Sciatic nerve (tissue), 2 donors: ENCODE measurements at regions not wholly inside any gene's neighbourhood (a gene's known extent, or its start where the extent isn't known, plus 50 kb on each side); places are given as distances from the start of the nearest gene placed in this dataset.
"Not testable (repeated sequence)": the region's sequence is repeated elsewhere in the genome, so short reads cannot be mapped to it uniquely, and the experiment has no call there.

Source experiments
- ATAC-seq: fragments of 200-7000 bp; cut with Tn5 transposase; one replicate; pipeline ENCODE4 v1.9.1; 2020; ENCODE audit warnings: mild to moderate bottlenecking, moderate library complexity
- DNase-seq: peaks from one replicate; pipeline ENCODE4 v3.0.0-alpha.2; 2020; ENCODE audit warnings: low spot score
- intact Hi-C: fragments of 100-400 bp; cut with DNase I; formaldehyde crosslinking; loops from one replicate; pipeline ENCODE4 v1.14.2; 2022
- donor health status: DM: no; HTN: no; CAD: no.
- donor health status: DM: no; HTN: no; CAD: no.

DNA sequence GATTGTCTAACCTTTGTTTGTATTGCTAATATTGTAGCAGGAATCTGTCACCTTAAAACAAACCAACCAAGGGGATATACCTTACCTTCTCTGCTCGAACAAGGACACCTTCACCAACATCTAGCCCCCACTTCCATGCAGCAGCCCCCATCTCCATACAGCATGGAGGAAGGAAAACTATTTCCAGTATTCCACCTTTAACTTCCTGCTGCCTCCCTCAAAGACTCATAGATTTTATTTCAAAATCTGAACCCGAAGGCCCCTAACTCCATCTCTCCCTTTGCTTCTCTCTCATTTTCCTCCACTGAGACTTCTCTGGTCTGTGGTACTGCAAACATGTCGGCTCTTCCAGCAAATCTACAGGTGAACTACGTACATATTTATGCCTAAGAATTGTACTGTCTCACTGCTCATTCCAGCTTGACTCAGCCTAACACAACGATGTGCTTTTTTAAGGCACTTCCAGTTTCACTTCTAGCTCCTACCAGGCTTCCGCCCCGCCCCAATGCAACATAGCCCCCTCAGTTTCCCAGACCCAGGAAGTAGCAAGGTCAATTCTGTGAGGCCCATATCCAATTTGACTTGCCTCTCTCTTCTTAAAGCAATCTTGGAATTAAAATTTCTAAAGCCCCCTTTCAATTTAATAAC is 70.7 kb upstream of the RNF38 start:
- ATAC-seq (peak; percentile 95), DNase-seq (no peak)
- intact Hi-C loops: no loop called here

DNA sequence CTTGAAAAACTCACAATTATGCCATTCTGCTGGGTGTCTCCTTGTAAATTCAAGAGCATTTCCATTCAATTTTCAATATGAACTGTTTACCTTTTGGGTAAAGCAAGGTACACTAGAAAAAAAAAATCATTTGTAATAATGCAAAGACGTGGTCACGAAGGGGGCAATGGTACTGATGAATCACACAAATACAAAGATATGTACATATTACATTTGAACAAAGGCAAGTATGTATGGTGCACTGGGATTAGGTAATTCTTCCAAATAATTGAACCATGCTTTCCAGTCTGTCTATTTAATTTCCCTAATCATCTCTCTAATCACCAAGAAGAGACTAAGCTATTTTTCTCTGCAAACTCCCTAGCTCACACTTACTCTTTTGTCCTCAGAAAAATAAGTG is 63.4 kb upstream of the RNF38 start:
- intact Hi-C loops: no loop called here
- no peak for ATAC-seq
- DNase-seq: no peak

DNA sequence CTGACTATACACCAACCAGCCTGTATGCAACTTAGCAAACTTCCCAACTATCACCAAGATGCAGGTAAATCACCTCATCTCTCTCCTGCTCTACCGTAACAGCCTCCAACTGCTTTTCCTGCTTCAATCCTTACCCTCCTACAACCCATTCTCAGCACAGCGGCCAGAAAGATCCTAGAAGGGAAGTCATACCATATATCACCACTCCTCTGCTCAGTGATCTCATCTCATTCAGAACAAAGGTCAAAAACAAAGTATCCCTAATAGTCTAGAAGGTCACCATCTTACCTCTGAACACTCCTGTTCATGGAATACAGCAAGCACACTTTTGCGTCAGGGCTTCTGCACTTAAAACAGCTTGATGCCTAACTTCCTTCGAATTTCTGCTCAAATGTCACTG is 62.2 kb upstream of the RNF38 start:
- intact Hi-C loops: no loop called here
- ATAC-seq: no peak
- no peak for DNase-seq

DNA sequence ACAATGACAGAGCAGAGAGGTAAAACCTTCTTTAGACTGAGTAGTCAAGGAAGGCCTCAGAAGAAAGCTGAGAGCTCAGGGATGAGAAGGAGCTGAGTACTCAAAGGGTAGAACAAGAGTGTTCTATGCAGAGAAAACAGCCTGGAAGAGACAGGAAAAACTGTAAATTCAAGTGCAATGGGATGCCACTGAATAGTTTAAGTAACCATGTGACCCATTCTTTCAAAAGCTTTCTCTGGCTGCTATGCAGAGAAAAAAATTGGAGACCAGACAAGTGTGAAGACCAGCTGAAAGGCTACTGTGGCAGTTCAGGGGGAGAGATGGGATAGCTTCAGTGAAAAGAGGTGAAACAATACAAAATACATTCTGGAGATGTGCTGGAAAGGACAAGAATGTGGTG is 61.3 kb upstream of the RNF38 start:
- ATAC-seq (peak; percentile 55), DNase-seq (no peak)
- intact Hi-C loops: no loop called here

DNA sequence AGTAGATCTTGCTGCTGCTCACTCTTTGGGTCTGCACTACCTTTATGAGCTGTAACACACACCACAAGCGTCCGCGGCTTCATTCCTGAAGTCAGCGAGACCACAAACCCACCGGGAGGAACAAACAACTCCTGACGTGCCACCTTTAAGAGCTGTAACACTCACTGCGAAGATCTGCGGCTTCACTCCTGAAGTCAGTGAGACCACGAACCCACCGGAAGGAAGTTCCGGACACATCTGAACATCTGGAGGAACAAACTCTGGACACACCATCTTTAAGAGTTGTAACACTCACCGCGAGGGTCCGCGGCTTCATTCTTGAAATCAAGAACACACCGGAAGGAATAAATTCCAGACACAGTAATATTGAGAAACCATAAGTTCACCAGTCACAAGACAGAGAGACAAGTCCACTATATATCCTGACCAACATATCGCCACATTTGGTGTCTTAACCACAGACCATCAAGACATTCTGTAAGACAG is 58.4 kb upstream of the RNF38 start:
- intact Hi-C loops, ATAC-seq, DNase-seq: not testable (repeated sequence)

DNA sequence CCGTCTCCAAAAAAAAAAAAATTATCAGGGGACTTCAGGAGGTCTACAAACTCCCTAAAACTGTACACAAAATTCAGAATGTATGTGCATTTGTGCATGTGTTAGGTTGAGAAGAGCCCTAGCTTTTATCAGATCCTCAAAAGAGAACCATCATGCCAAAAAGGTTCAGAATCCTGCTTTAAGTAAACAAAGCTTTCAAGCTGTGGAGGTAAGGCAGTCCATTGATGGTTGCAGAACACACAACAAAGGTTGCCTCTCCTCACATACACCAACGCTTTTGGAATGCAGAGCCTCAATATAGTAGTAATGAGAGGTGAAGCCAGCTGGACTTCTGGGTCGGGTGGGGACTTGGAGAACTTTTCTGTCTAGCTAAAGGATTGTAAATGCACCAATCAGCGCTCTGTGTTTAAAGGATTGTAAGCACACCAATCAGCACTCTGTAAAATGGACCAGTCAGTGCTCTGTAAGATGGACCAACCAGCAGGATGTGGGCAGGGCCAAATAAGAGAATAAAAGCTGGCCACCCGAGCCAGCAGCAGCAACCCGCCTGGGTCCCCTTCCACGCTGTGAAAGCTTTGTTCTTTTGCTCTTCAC is 57.9 kb upstream of the RNF38 start:
- intact Hi-C loops: no loop called here
- ATAC-seq (no peak), DNase-seq (no peak)

DNA sequence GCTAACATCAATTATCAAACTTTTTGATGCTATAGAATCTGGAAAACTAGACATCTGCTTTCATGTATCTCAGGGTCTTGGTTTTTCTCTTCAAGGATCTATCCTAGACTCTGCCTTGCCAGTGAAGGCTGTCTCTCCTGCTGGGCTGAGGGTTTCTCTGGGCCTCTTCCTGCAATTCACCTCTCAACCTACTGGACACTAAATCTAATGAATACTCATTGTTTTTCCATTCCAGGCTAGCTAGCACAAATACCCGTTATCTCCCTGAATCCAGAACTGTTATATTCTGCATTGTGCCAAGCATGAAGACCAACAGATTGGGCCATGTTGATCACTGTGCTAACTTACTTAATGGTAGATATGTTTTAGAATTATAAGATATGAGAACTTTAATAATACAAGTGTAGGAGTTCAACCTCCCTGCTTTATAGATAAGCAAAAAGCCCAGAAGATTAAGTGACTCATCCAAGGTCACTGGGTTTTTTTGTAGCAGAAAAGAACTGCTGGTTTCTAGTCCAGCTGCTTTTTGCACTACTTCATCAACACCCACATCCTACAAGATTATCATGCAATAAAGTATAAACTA is 56.5 kb upstream of the RNF38 start:
- intact Hi-C loops: no loop called here
- ATAC-seq (no peak), DNase-seq (no peak)

DNA sequence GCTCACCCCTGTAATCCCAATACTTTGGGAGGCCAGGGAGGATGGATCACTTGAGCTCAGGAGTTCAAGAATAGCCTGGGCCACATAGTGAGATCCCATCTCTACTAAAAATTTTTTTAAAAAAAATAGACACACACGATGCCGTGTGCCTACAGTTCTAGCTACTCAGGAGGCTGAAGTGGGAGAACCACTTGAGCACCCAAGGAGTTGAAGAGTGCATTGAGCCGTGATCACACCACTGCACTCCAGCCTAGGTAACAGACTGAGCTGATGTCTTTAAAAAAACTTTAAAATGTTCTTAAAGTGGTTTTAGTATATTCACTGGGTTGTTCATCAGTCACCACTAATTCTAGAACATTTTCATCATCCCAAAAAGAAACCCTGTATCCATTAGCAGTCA is 51.9 kb upstream of the RNF38 start:
- ATAC-seq (no peak), DNase-seq (no peak)
- intact Hi-C loops: no loop called here

DNA sequence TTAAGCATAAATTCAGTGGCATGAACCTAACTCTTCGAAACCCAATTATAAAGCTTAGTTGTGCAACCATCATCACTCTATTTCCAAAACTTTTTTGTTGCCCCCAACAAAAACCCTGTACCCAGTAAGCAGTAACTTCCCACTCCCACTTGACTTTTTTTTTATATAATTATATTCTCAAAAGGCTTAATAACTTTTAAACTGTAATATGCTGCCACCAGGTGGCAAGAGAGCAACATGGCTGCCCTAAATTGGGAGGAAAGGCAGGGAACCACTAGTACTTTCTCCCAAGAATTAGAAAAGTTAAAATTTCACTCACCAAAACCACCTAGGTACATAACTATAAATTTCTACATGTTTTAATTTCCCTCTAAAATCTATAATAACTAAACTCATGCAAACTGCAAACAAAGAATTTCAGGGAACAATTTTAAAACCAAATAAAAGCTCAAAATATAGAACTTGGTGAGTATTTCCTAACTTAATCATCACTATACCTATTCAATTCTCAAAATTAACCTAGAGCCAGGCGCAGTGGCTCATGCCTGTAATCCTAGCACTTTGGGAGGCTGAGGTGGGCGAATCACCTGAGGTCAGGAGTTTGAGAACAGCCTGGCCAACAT is 50.2 kb upstream of the RNF38 start:
- DNase-seq: no peak
- ATAC-seq: peak; percentile 63

More for the DNA sequence above, 50.2 kb upstream of the RNF38 start:
- intact Hi-C loops: no loop called here
